ENCODE measurements at regions not wholly inside any gene's neighbourhood (a gene's known extent, or its start where the extent isn't known, plus 50 kb on each side); places are given as distances from the start of the nearest gene placed in this dataset.

DNA sequence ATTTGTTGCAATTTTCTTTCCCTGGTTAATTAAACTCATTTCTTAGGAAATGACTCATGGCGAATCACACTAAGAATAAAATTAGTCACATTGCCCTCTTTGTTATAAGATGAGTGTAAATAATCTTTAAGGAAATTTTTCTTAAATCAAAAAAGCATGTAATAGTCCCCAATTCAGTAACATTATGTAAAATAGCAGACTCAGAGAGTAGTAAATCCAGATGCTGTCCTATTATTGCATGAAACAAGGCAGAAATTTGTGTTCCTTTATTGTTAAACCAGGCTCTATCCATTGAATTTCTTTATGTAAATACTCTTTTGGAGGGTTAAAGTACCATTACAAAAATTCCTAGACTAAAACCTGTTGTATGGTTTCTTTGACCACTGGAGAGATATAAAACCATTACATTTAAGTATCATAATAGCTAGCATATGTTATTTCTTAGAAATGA is 154.5 kb upstream of the C1orf87 start:
- TF ChIP-seq, protein P1, sequence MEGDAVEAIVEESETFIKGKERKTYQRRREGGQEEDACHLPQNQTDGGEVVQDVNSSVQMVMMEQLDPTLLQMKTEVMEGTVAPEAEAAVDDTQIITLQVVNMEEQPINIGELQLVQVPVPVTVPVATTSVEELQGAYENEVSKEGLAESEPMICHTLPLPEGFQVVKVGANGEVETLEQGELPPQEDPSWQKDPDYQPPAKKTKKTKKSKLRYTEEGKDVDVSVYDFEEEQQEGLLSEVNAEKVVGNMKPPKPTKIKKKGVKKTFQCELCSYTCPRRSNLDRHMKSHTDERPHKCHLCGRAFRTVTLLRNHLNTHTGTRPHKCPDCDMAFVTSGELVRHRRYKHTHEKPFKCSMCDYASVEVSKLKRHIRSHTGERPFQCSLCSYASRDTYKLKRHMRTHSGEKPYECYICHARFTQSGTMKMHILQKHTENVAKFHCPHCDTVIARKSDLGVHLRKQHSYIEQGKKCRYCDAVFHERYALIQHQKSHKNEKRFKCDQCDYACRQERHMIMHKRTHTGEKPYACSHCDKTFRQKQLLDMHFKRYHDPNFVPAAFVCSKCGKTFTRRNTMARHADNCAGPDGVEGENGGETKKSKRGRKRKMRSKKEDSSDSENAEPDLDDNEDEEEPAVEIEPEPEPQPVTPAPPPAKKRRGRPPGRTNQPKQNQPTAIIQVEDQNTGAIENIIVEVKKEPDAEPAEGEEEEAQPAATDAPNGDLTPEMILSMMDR (IDR thresholded peaks at IDR 0.05): no peak
- TF ChIP-seq EP300 (IDR thresholded peaks at IDR 0.05): no peak
- no peak for TF ChIP-seq POLR2A (IDR thresholded peaks at IDR 0.05)

All from suprapubic skin (tissue), 3 donors.